ENCODE measurements at regions not wholly inside any gene's neighbourhood (a gene's known extent, or its start where the extent isn't known, plus 50 kb on each side); places are given as distances from the start of the nearest gene placed in this dataset.

DNA sequence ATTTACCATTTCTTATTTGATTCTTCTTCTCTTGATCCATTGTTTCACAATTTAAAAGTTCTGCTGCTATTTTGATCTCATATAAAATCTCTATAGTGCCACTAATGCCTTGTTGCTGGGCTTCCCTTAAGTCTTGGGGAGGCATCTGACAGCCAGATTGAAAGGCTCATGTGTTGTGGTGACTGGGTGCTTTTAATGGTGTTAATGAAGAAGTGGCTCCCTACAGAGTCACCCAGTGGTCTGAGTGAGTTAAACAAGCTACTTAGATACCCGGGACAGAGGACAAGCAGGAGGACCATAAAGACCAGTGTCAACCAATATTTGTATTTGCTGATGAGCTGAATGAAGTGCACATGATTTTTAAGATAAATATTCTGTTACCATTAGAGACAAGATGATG lies 176.4 kb upstream of the HABP2 start:
- in situ Hi-C loops (cut with HindIII; ENCODE audit: low pct_unique_long_range_greater_than_20kb, low sequenced_read_pairs): no loop called here
- DNase-seq (ENCODE audit: low read depth in 1 of 2, low spot score in 1 of 2): no peak
- no peak for TF ChIP-seq JUND (IDR thresholded peaks at IDR 0.05; ENCODE audit: low read depth)

- DNase-seq (ENCODE audit: low read depth in 1 of 2, low spot score in 1 of 2): no peak
- TF ChIP-seq JUND (IDR thresholded peaks at IDR 0.05; ENCODE audit: low read depth): no peak
- in situ Hi-C loops (cut with HindIII; ENCODE audit: low pct_unique_long_range_greater_than_20kb, low sequenced_read_pairs): no loop called here
These were observed 173.8 kb upstream of the HABP2 start for GRCh38 chr10:113379091-113379490.

- in situ Hi-C loops (cut with HindIII; ENCODE audit: low pct_unique_long_range_greater_than_20kb, low sequenced_read_pairs): no loop called here
- DNase-seq (ENCODE audit: low read depth in 1 of 2, low spot score in 1 of 2): no peak
- TF ChIP-seq JUND (IDR thresholded peaks at IDR 0.05; ENCODE audit: low read depth): no peak
These were observed 171.4 kb upstream of the HABP2 start for GRCh38 chr10:113381416-113381815.

- TF ChIP-seq JUND (IDR thresholded peaks at IDR 0.05; ENCODE audit: low read depth): no peak
- DNase-seq (ENCODE audit: low read depth in 1 of 2, low spot score in 1 of 2): no peak
- in situ Hi-C loops (cut with HindIII; ENCODE audit: low pct_unique_long_range_greater_than_20kb, low sequenced_read_pairs): no loop called here
These were observed 170.8 kb upstream of the HABP2 start for GRCh38 chr10:113381981-113382509.

DNA sequence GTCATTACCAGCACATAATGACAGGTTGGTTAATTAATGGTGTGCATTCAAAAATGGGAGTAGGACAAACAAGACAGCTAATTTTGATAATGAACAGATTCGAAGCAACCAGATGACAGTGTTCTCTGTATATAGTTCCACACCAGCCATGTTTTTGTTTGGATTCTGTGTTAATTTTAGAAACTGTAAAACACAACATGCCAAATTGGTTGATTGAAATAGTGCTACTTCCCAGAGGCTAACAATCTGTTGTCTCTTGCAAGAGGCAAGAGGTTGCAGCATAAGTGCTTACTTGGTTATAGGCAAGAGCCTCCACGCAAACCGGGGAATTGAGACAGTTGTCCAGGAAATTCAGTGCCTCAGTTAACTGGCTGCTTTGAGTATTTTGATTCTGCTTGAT lies 170.2 kb upstream of the HABP2 start:
- TF ChIP-seq JUND (IDR thresholded peaks at IDR 0.05; ENCODE audit: low read depth): no peak
- in situ Hi-C loops (cut with HindIII; ENCODE audit: low pct_unique_long_range_greater_than_20kb, low sequenced_read_pairs): no loop called here

DNA sequence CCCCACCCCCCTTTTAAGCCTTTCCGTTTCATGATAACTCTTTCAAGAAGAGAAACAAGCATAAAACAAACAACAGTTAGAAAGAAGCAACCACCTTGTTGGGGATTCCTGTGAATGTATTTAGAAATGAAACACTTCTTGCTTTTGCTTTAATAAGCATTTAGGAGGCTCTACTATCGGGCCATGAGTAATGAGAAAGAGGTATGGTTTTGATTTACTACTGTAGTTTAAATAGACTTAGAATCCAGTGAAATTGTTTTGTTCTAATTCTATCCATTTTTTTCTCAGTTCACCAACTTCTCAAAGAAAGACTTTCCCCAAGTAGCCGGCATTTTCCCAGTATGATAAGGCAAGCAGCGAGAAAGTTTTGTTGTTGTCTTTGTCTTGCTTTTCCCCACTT lies 168.7 kb upstream of the HABP2 start:
- no peak for TF ChIP-seq JUND (IDR thresholded peaks at IDR 0.05; ENCODE audit: low read depth)
- in situ Hi-C loops (cut with HindIII; ENCODE audit: low pct_unique_long_range_greater_than_20kb, low sequenced_read_pairs): no loop called here
- no peak for DNase-seq (ENCODE audit: low read depth in 1 of 2, low spot score in 1 of 2)

More for the DNA sequence above, 170.2 kb upstream of the HABP2 start:
- DNase-seq (ENCODE audit: low read depth in 1 of 2, low spot score in 1 of 2): no peak

DNA sequence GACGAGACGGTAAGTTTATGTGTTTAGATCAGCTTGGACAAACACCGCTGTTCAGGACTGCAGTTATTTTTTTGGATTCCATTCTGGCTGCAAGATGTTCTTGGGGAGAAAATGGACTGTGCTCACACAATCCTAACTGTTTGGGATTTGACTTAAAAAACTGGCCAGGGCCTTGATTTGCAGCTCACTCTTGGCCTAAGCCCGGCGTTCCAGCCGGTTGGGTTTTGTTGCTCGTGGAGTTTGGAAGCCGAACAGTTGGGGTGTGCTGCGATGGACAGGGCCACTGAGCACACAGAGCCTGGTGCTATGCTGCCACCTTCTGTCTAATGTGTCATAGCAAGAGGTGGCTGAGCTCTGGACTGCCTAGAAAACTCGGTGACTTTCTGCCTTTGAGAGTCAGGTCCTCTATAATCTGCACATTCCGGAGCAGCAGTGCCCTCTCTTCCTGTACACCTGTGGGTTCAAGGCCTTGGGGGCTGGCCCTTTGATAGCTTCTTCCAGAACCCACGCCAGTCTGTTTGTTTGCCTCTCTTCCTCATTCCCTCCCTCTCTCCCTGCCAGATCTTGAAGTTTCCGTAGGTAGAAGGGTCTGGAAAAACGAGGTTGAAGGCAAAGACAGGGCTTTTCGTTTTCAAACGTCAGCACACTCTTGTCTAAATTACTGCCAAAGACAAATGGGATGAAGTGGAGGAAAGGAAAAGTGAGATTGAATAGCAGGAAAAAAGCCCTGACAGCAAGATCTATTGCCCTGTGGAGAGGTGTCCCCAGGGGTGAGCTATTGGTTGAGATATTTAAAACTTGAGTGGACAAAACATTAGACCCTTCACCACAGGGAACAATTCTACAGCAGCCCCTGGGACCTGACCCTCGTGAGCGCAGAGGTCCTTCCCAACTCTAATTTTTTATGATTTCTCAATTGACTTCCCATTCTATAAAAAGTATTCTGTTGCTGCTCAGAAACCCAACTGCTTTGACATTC lies 167.5 kb upstream of the HABP2 start:
- in situ Hi-C loops (cut with HindIII; ENCODE audit: low pct_unique_long_range_greater_than_20kb, low sequenced_read_pairs): no loop called here
- peak; percentile 42 to 85 for DNase-seq (ENCODE audit: low read depth in 1 of 2, low spot score in 1 of 2)
- no peak for TF ChIP-seq JUND (IDR thresholded peaks at IDR 0.05; ENCODE audit: low read depth)

GRCh38 chr10:113386005-113386404 lies 166.8 kb upstream of the HABP2 start:
- no peak for TF ChIP-seq JUND (IDR thresholded peaks at IDR 0.05; ENCODE audit: low read depth)
- in situ Hi-C loops (cut with HindIII; ENCODE audit: low pct_unique_long_range_greater_than_20kb, low sequenced_read_pairs): no loop called here
- no peak for DNase-seq (ENCODE audit: low read depth in 1 of 2, low spot score in 1 of 2)

DNA sequence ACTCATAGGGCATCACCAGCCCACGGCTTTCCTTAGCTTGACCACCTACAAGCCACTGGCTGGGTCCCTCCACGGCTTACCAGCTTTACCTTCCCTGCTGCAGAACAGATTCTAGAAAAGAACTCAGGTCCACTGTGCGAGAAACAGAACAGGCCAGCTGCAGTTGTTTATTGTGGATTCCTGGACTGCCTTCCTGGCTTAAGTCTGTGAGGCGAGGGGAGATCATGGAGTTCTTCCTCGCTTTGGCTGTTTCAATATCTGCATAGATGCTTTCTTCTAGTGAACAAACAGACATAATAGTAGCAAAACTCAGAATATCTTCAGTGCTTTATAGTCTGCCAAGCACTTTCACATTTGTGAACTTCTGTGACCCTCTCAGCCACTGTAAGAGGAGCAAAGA lies 162.9 kb upstream of the HABP2 start:
- in situ Hi-C loops (cut with HindIII; ENCODE audit: low pct_unique_long_range_greater_than_20kb, low sequenced_read_pairs): no loop called here
- TF ChIP-seq JUND (IDR thresholded peaks at IDR 0.05; ENCODE audit: low read depth): no peak
- DNase-seq (ENCODE audit: low read depth in 1 of 2, low spot score in 1 of 2): no peak

DNA sequence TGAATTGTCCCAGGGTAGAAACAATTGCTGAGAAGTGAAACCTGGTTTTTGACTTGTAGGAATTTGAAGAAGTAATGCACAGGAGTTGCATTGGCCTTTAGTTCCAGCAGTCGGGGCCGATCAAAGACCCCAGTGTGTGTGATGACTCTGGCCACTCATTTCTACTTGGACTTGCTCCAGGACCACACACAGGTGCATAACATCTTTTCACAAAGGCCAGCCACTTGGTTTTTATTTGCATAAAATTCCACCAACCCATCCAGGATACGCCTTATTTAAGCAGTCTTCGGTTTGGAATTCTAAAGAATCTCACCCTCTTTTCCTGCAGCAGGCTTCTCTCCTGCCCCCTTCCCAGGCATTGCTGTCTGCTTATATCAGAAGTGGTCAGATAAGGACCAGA lies 162.0 kb upstream of the HABP2 start:
- TF ChIP-seq JUND (IDR thresholded peaks at IDR 0.05; ENCODE audit: low read depth): no peak
- no peak for DNase-seq (ENCODE audit: low read depth in 1 of 2, low spot score in 1 of 2)
- in situ Hi-C loops (cut with HindIII; ENCODE audit: low pct_unique_long_range_greater_than_20kb, low sequenced_read_pairs): no loop called here

GRCh38 chr10:113397047-113397446 lies 155.8 kb upstream of the HABP2 start:
- in situ Hi-C loops (cut with HindIII; ENCODE audit: low pct_unique_long_range_greater_than_20kb, low sequenced_read_pairs): no loop called here
- no peak for TF ChIP-seq JUND (IDR thresholded peaks at IDR 0.05; ENCODE audit: low read depth)
- no peak for DNase-seq (ENCODE audit: low read depth in 1 of 2, low spot score in 1 of 2)

- TF ChIP-seq JUND (IDR thresholded peaks at IDR 0.05; ENCODE audit: low read depth): no peak
- in situ Hi-C loops (cut with HindIII; ENCODE audit: low pct_unique_long_range_greater_than_20kb, low sequenced_read_pairs): no loop called here
- no peak for DNase-seq (ENCODE audit: low read depth in 1 of 2, low spot score in 1 of 2)
These were observed 153.8 kb upstream of the HABP2 start for GRCh38 chr10:113399065-113399464.

- no peak for TF ChIP-seq JUND (IDR thresholded peaks at IDR 0.05; ENCODE audit: low read depth)
- no peak for DNase-seq (ENCODE audit: low read depth in 1 of 2, low spot score in 1 of 2)
- in situ Hi-C loops (cut with HindIII; ENCODE audit: low pct_unique_long_range_greater_than_20kb, low sequenced_read_pairs): no loop called here
These were observed 150.3 kb upstream of the HABP2 start for GRCh38 chr10:113402602-113403001.
